C4-2B (cell line): ENCODE measurements at regions not wholly inside any gene's neighbourhood (a gene's known extent, or its start where the extent isn't known, plus 50 kb on each side); places are given as distances from the start of the nearest gene placed in this dataset.
A peak's percentile ranks its signal among the peaks of the same experiment; 100 is the strongest.

ENCODE experiments used
- H3K27ac ChIP-seq: fragments of 450-650 bp; 2 replicates; pipeline ENCODE4 v1.5.1; 2017
- CTCF ChIP-seq: fragments of 450-650 bp; conservative IDR thresholded peaks from 2 replicates; pipeline ENCODE4 v1.5.1; 2017; ENCODE audit warnings: mild to moderate bottlenecking
- ZFX ChIP-seq: fragments of 450-650 bp; IDR thresholded peaks from 2 replicates; pipeline ENCODE4 v1.6.1; 2017

DNA sequence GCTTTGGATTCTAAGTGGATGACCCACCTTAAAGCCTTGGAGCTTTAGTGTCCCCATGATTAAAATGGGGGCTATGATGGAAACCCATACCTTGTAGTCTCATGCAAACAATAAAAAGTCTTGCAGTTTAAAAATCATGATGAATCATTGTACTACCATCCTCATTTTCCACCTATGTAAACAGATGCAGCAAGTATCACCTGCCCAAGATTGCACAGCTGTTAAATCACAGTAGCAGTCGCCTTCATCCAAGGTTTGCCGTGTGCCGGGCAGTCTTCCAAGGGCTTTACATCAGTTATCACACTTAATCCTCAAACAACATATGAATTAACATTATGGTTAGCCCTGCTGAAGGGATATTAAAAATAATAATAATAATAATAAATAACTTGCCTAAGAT is 210.3 kb downstream of the FOXA2 start:
- H3K27ac ChIP-seq, result peak overlapping the region; percentile 45
- no peak for TF ChIP-seq ZFX
- TF ChIP-seq CTCF, result no peak

DNA sequence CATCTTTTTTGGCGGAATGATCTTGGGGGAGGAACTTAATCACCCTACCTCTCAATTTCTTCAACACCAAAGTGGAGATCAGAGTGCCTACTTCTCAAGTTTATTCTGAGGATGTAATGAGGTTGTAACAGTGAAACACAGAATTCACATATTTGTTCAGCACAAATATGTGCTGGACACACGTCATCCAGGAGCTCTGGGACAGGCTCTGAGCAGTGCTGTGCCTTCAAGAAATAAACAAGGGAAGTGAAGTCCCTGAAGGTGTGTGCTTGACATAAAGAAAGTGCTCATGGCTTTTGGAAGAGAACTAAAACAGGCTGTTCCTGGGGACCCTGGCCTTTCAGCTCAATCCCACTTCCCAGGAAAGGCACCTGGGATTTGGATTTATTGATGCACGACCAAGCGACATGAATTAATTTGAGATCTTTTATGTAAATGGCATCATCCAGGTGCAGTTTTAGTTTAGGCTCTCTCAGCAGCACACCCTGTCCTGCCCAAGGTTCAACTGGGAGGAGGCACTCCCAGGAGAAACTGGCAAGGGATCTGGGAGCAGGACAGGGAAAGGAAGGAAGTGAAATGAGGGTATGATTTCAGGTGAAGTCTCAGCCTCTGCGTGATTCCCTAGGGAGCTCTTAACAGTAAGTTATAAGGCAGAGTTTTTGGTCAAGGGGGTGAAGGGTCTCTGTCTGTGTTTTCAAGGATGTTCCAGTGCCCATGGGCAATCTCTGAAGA is 211.0 kb downstream of the FOXA2 start:
- TF ChIP-seq CTCF, result no peak
- no peak for TF ChIP-seq ZFX
- peak overlapping the region; percentile 45 for H3K27ac ChIP-seq

DNA sequence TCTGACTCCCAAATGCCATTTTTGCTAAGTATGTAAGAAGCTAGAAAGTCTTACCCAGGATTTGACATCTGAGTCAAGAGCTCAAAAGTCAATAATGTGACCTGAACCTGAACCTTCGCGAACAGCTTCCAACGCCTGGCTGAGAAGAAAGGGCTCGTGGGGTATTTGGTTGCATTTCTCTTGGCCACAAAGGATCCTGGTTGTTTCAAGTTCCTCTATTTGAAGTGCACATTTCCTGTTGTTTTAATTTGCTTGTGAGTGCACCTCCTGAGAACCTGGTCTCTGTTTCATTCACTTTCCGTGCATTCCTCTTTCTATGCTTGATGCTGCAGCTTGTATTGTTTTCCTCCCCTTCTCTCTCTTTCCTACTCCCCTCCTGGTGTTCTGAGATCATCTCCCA is 212.5 kb downstream of the FOXA2 start:
- no peak overlapping the region for H3K27ac ChIP-seq
- TF ChIP-seq ZFX (no peak), CTCF (no peak)

DNA sequence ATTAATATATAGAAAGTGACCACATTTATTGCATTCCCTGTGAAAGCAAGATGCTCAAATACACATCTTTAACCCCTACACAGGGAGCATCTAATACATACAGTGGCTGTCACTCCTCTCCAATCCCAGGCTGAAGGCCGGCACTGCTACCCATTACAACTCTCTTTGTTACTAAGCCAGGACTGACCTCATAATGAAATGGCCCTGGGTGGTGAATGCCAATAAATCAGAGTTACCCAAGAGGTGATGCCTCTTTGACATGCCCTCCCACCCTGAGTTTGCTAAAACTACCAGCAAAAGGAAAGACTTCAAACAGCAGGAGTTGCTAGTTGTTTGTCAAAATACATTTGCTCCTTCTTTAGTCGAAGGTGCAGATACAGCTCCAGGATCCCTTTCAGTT is 214.2 kb downstream of the FOXA2 start:
- H3K27ac ChIP-seq, result no peak overlapping the region
- no peak for TF ChIP-seq CTCF
- no peak for TF ChIP-seq ZFX

DNA sequence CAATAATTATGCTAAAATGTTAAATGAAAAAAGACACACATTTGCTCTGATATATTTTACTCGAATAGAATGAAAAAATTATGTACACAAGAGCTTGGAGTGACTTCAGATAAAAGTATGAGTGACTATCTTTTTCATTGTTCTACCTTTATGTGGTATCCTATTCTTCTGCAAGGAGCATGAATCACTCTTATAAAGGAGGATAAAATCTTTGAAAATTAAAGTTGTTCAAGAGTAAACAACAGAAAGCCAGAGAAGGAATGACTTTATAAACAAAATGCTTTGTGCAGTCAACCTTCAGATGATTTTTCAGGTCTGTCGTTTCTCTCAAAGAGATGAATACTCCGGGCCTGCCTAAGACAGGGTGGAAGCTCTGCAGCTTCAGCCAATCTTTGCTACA is 215.3 kb downstream of the FOXA2 start:
- H3K27ac ChIP-seq, result no peak overlapping the region
- no peak for TF ChIP-seq CTCF
- TF ChIP-seq ZFX, result no peak

DNA sequence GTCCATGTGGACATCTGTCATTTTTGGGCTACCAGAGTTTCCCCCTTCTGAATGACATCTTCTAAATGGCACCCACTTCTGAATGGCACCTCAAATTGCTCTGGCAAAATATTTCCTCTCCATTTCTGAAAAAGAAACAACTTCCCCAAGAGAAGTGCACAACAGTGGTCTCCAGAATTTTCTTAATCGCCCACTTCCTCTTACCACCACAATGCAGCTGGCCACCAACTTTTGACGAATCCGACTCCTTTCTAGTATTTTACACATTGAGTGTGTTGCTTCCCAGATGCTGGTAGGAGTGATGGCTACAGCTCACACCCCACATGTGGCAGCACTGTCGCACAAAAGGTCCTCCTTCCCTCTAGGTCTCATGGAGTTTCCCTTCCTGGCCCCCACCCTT is 216.1 kb downstream of the FOXA2 start:
- TF ChIP-seq ZFX (no peak), CTCF (no peak)
- no peak overlapping the region for H3K27ac ChIP-seq

- TF ChIP-seq CTCF (no peak), ZFX (no peak)
- no peak overlapping the region for H3K27ac ChIP-seq
These were observed 217.7 kb downstream of the FOXA2 start for GRCh38 chr20:22366631-22367030.
